Peyer's patch (tissue), 4 donors: ENCODE measurements at regions not wholly inside any gene's neighbourhood (a gene's known extent, or its start where the extent isn't known, plus 50 kb on each side); places are given as distances from the start of the nearest gene placed in this dataset.

Source experiments
- CTCF ChIP-seq, 6 experiments: fragments of 450-650 bp in 4 of 6; fragments of 200-600 bp in 2 of 6; sonication (generic) in 1 of 6; IDR thresholded peaks; one replicate each; pipeline ENCODE4 v1.5.1; 2017 to 2019; ENCODE audit warnings: antibody characterized with exemption in 6 of 6, mild to moderate bottlenecking in 3 of 6, moderate library complexity in 1 of 6
- POLR2A ChIP-seq, 2 donors: fragments of 450-650 bp; IDR thresholded peaks; one replicate each; pipeline ENCODE4 v1.5.1; 2017; ENCODE audit warnings: antibody characterized with exemption in 2 of 2, mild to moderate bottlenecking in 2 of 2, moderate library complexity in 2 of 2

GRCh38 chr4:96969455-96969854, 1129.6 kb downstream of the PDHA2 start:
- TF ChIP-seq POLR2A (IDR thresholded peaks at IDR 0.05) (no peak), CTCF (IDR thresholded peaks at IDR 0.05) (no peak)
